ENCODE measurements at regions not wholly inside any gene's neighbourhood (a gene's known extent, or its start where the extent isn't known, plus 50 kb on each side); places are given as distances from the start of the nearest gene placed in this dataset.

GRCh38 chr6:148247386-148248063 lies 95.1 kb upstream of the SASH1 start:
- Histone ChIP-seq H3K27me3 (no peaks in the 10 kb centered on the region), H3K9me3 (no peaks in the 10 kb centered on the region), H3K4me1 (no peaks in the 10 kb centered on the region), H3K4me3 (ENCODE audit: low read depth, low read length) (no peak overlapping the region), H3K36me3 (no peaks in the 10 kb centered on the region)
- no peak for TF ChIP-seq CTCF (IDR thresholded peaks at IDR 0.05; ENCODE audit: low read depth, low read length)
- DNase-seq: no peak

- H3K4me1 ChIP-seq: no peaks in the 10 kb centered on the region
- no peaks in the 10 kb centered on the region for H3K27me3 ChIP-seq
- H3K36me3 ChIP-seq: no peaks in the 10 kb centered on the region
- no peak overlapping the region for H3K4me3 ChIP-seq (ENCODE audit: low read depth, low read length)
- DNase-seq: no peak
- no peaks in the 10 kb centered on the region for H3K9me3 ChIP-seq
- TF ChIP-seq CTCF (IDR thresholded peaks at IDR 0.05; ENCODE audit: low read depth, low read length): no peak
Measured at GRCh38 chr6:148249160-148249559, 93.5 kb upstream of the SASH1 start.

GRCh38 chr6:148249679-148250375 lies 92.8 kb upstream of the SASH1 start:
- Histone ChIP-seq H3K27me3 (no peaks in the 10 kb centered on the region), H3K9me3 (no peaks in the 10 kb centered on the region), H3K36me3 (no peaks in the 10 kb centered on the region), H3K4me1 (no peaks in the 10 kb centered on the region), H3K4me3 (ENCODE audit: low read depth, low read length) (no peak overlapping the region)
- TF ChIP-seq CTCF (IDR thresholded peaks at IDR 0.05; ENCODE audit: low read depth, low read length): no peak
- DNase-seq: no peak

- H3K9me3 ChIP-seq: no peaks in the 10 kb centered on the region
- peak; percentile 16; the same call in 1 of the 2 replicates for TF ChIP-seq CTCF (IDR thresholded peaks at IDR 0.05; ENCODE audit: low read depth, low read length)
- no peaks in the 10 kb centered on the region for H3K27me3 ChIP-seq
- no peaks in the 10 kb centered on the region for H3K36me3 ChIP-seq
- H3K4me3 ChIP-seq (ENCODE audit: low read depth, low read length): no peak overlapping the region
- no peaks in the 10 kb centered on the region for H3K4me1 ChIP-seq
- DNase-seq: no peak
Measured at GRCh38 chr6:148250975-148251685, 91.5 kb upstream of the SASH1 start.

- Histone ChIP-seq H3K36me3 (no peaks in the 10 kb centered on the region), H3K9me3 (no peaks in the 10 kb centered on the region), H3K4me3 (ENCODE audit: low read depth, low read length) (no peak overlapping the region), H3K4me1 (no peaks in the 10 kb centered on the region), H3K27me3 (no peaks in the 10 kb centered on the region)
- TF ChIP-seq CTCF (IDR thresholded peaks at IDR 0.05; ENCODE audit: low read depth, low read length): no peak
- no peak for DNase-seq
Measured at GRCh38 chr6:148251891-148252290, 90.7 kb upstream of the SASH1 start.

- no peak for TF ChIP-seq CTCF (IDR thresholded peaks at IDR 0.05; ENCODE audit: low read depth, low read length)
- Histone ChIP-seq H3K4me3 (ENCODE audit: low read depth, low read length) (no peak overlapping the region), H3K4me1 (no peaks in the 10 kb centered on the region), H3K36me3 (no peaks in the 10 kb centered on the region), H3K27me3 (no peaks in the 10 kb centered on the region), H3K9me3 (no peaks in the 10 kb centered on the region)
- no peak for DNase-seq
Measured at GRCh38 chr6:148257810-148258209, 84.8 kb upstream of the SASH1 start.

Data from BE2C (cell line).